Common myeloid progenitor, CD34-positive (primary cell): ENCODE measurements at regions not wholly inside any gene's neighbourhood (a gene's known extent, or its start where the extent isn't known, plus 50 kb on each side); places are given as distances from the start of the nearest gene placed in this dataset.

Source experiments
- CTCF ChIA-PET: fragments of 350-600 bp; sonication (Branson Sonifier 250); formaldehyde crosslinking; loops from one replicate; lab custom pipeline; 2021; ENCODE audit warnings: antibody characterized with exemption; lab: Charles Lee
- POLR2A ChIA-PET: fragments of 350-600 bp; sonication (Branson Sonifier 250); formaldehyde crosslinking; loops from one replicate; lab custom pipeline; 2021; ENCODE audit warnings: antibody characterized with exemption; lab: Charles Lee
- DNase-seq, 3 donors: peaks; one replicate each; pipeline versions ENCODE4 v3.0.0 to v3.0.0-alpha.2; 2013
- H3K27ac ChIP-seq, 2 experiments: 1 replicate in 1 of 2; 2 replicates in 1 of 2; pipeline ENCODE4 v1.7.0; 2013; ENCODE audit warnings: inconsistent platforms in 2 of 2, low read length in 2 of 2, mild to moderate bottlenecking in 2 of 2, low read depth in 1 of 2, moderate library complexity in 1 of 2; ENCODE audit not compliant: severe bottlenecking in 2 of 2, insufficient read depth in 1 of 2, poor library complexity in 1 of 2
- H3K27me3 ChIP-seq, 5 experiments: replicated peaks in 2 of 5; 1 replicate in 3 of 5; 2 replicates in 2 of 5; pipeline versions ENCODE4 v1.6.1 to v1.7.0; 2013; ENCODE audit warnings: low read length in 4 of 5, mild to moderate bottlenecking in 2 of 5, moderate library complexity in 2 of 5, inconsistent platforms in 1 of 5; ENCODE audit not compliant: insufficient read depth in 5 of 5, control insufficient read depth in 4 of 5
- H3K36me3 ChIP-seq, 4 experiments: 1 replicate in 2 of 4; 2 replicates in 2 of 4; pipeline versions ENCODE4 v1.6.1 to v1.7.0; 2013; ENCODE audit warnings: low read length in 3 of 4, control low read depth in 1 of 4, mild to moderate bottlenecking in 1 of 4; ENCODE audit not compliant: control insufficient read depth in 4 of 4, insufficient read depth in 4 of 4
- H3K4me1 ChIP-seq, 4 experiments: 1 replicate in 3 of 4; 2 replicates in 1 of 4; pipeline versions ENCODE4 v1.6.1 to v1.7.1; 2013; ENCODE audit warnings: low read length in 3 of 4, mild to moderate bottlenecking in 3 of 4, control low read depth in 1 of 4, inconsistent platforms in 1 of 4, moderate library complexity in 1 of 4; ENCODE audit not compliant: control insufficient read depth in 4 of 4, insufficient read depth in 4 of 4; ENCODE audit errors: control extremely low read depth in 1 of 4
- H3K4me3 ChIP-seq, 7 experiments: 1 replicate in 4 of 7; 2 replicates in 3 of 7; pipeline versions ENCODE4 v1.5.1 to v1.7.0; 2013; ENCODE audit warnings: mild to moderate bottlenecking in 7 of 7, low read length in 6 of 7, moderate library complexity in 6 of 7, inconsistent platforms in 2 of 7, low read depth in 2 of 7, control low read depth in 1 of 7; ENCODE audit not compliant: insufficient read depth in 4 of 7, control insufficient read depth in 1 of 7; ENCODE audit errors: extremely low read depth in 1 of 7
- H3K9me3 ChIP-seq, 5 experiments: 1 replicate in 4 of 5; 2 replicates in 1 of 5; pipeline versions ENCODE4 v1.6.1 to v1.7.1; 2013; ENCODE audit warnings: low read length in 4 of 5, mild to moderate bottlenecking in 2 of 5, inconsistent platforms in 1 of 5, low read depth in 1 of 5, moderate library complexity in 1 of 5; ENCODE audit not compliant: control insufficient read depth in 4 of 5, insufficient read depth in 2 of 5; ENCODE audit errors: control extremely low read depth in 1 of 5
- WGBS: methylation state at CpG from one replicate; pipeline ENCODE4 v1.1.5; 2013; ENCODE audit not compliant: insufficient coverage; 5-methylcytosine and 5-hydroxymethylcytosine counted together

DNA sequence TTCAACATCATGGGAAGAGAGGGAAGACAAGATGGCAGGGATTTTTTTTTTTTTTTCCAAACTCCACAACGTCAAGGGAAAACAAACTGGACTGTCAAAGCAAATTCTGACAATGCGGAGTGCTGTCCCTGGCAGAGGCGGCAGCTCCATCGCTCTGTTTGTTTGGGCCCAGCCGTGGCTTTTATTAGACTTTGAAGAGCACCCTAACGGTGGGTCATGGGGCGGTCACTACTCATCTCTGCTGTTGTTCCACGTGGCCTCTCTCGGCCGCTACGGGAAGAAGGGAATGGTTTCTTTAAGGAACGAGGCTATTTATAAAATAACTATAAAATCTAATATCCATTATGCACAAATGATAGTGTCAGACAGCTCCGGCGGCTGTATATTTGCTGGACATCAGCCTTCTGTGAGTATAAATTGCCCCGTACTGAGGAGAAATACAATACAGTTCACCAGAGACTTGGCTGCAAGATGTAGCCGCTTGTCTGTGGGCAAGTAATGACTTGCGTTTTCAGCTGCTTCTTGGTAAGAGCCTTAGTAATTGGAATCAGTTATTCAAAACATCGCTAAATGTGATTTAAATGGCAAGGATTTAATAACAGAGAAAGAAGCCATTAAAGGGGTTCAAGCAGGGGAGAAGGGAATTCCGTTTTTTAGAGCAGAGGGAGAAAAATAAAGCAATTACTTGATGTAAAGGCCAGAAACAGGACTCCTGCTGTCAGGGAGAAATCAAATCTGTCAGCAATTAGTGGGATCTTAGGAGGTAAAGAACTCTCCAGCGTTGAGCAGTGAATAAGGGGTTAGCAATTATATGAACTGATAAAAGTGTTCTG lies 61.7 kb upstream of the RAB11FIP2 start:
- H3K4me3 ChIP-seq, result no peak overlapping the region
- no peaks in the 10 kb centered on the region for H3K36me3 ChIP-seq
- CTCF ChIA-PET, result no interaction called here
- H3K4me1 ChIP-seq, result no peaks in the 10 kb centered on the region
- H3K27me3 ChIP-seq, result peaks cover 0 to 7% (median 0%) of the 10 kb centered on the region in 5 experiments
- WGBS, result 86% methylated on average over 12 of the region's 20 CpGs
- H3K9me3 ChIP-seq, result peaks cover 0 to under 1% (median 0%) of the 10 kb centered on the region in 5 experiments
- POLR2A ChIA-PET, result no interaction called here
- no peak overlapping the region for H3K27ac ChIP-seq
- no peak for DNase-seq

- 89% methylated on average over 1 of the region's 2 CpGs for WGBS
These were observed 60.8 kb upstream of the RAB11FIP2 start for GRCh38 chr10:118107541-118107940.

DNA sequence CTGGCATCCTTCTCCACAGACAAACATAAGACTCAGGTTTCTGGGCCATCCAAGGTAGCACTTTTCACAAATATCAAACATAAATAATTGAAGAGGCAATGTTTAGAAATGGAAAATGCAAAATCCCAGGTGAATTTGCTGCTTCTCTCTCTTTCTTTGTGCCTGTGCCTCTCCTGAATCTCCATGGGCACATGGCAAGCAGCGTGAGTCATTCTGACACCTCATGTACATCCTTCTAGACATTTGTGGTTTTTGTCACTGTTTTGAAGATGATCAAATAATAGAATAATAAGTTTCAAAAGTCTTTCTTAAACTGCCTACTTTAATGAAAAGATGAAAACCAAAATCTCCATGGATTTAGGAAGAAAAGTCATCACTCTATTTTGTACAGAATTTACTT lies 60.3 kb upstream of the RAB11FIP2 start:
- Histone ChIP-seq H3K9me3 (peaks cover 0 to 2% (median 0%) of the 10 kb centered on the region in 5 experiments), H3K4me3 (no peak overlapping the region), H3K36me3 (no peaks in the 10 kb centered on the region), H3K4me1 (no peaks in the 10 kb centered on the region), H3K27me3 (peaks cover 0 to 9% (median 0%) of the 10 kb centered on the region in 5 experiments), H3K27ac (no peak overlapping the region)
- CTCF ChIA-PET, result no interaction called here
- DNase-seq, result no peak
- POLR2A ChIA-PET, result interaction anchor here (0.6 kb wide), 1 partner anchor 49 kb away, joined by 4 read pairs; no protein-coding TSS in a partner anchor
- WGBS, result no CpG with 5 or more reads among the region's 1 CpG

More at GRCh38 chr10:118107541-118107940, 60.8 kb upstream of the RAB11FIP2 start:
- peaks cover 0 to 9% (median 0%) of the 10 kb centered on the region in 5 experiments for H3K27me3 ChIP-seq
- no peak for DNase-seq
- no peak overlapping the region for H3K4me3 ChIP-seq
- ChIA-PET CTCF (no interaction called here), POLR2A (no interaction called here)
- no peaks in the 10 kb centered on the region for H3K36me3 ChIP-seq
- no peak overlapping the region for H3K27ac ChIP-seq
- peaks cover 0 to 2% (median 0%) of the 10 kb centered on the region in 5 experiments for H3K9me3 ChIP-seq
- no peaks in the 10 kb centered on the region for H3K4me1 ChIP-seq

DNA sequence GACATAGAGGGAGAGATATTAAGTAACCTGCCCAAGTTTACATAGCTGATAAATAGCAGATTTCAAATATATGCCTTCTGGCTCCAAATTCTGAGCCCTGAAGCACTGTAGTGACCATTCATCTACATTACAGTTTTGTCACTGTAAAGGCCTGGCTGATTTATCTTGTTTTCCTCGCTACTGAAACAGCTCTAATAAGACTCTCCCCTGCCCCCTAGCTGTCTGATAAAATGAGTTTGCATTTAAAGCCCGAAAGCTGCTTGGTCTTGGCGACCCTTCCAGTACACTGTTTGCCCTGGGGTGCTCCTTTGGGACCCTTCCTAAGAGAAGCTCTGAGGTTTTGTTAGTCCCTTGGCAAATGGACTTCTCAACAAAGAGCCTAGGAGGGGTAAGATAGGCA lies 59.7 kb upstream of the RAB11FIP2 start:
- H3K4me3 ChIP-seq, result no peak overlapping the region
- WGBS, result 74% methylated on average over 3 of the region's 3 CpGs

GRCh38 chr10:118102121-118102520 lies 55.4 kb upstream of the RAB11FIP2 start:
- Histone ChIP-seq H3K9me3 (peaks cover 0 to 2% (median 0%) of the 10 kb centered on the region in 5 experiments), H3K36me3 (no peaks in the 10 kb centered on the region), H3K4me3 (no peak overlapping the region), H3K27me3 (peaks cover 0 to 10% (median 0%) of the 10 kb centered on the region in 5 experiments), H3K4me1 (no peaks in the 10 kb centered on the region), H3K27ac (no peak overlapping the region)
- DNase-seq, result no peak
- WGBS, result no CpG with 5 or more reads among the region's 1 CpG
- ChIA-PET POLR2A (no interaction called here), CTCF (no interaction called here)

More for the DNA sequence above, 59.7 kb upstream of the RAB11FIP2 start:
- ChIA-PET POLR2A (interaction anchor here (0.6 kb wide), 1 partner anchor 48 kb away, joined by 4 read pairs; no protein-coding TSS in a partner anchor), CTCF (no interaction called here)
- H3K9me3 ChIP-seq, result peaks cover 0 to 2% (median 0%) of the 10 kb centered on the region in 5 experiments
- no peaks in the 10 kb centered on the region for H3K4me1 ChIP-seq
- H3K27me3 ChIP-seq, result peaks cover 0 to 9% (median 0%) of the 10 kb centered on the region in 5 experiments
- H3K36me3 ChIP-seq, result no peaks in the 10 kb centered on the region
- H3K27ac ChIP-seq, result no peak overlapping the region
- peak in 2 of 3 donors; percentile 18 to 25 for DNase-seq

DNA sequence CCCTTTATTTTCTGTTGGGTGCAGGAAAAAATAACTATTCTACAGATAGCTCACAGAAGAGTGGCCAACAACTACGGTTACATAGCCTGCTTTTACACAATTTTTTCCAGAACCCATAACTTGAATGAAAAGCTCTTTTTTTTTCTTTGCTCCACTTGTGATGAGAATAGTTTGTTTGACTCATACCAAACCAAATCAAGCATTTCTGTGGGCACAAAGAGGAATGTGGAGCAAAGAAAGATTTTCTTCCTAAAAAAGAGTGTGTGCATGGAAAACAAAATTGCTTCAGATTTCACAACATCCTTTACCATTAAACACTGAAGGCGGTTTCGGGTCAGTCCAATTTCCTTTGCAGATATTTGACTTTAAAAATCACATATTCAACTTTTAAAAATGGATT lies 54.8 kb upstream of the RAB11FIP2 start:
- H3K27me3 ChIP-seq, result peaks cover 0 to 9% (median 0%) of the 10 kb centered on the region in 5 experiments
- POLR2A ChIA-PET, result no interaction called here
- no peaks in the 10 kb centered on the region for H3K4me1 ChIP-seq
- no peak overlapping the region for H3K4me3 ChIP-seq
- CTCF ChIA-PET, result no interaction called here
- no CpG with 5 or more reads among the region's 3 CpGs for WGBS
- H3K27ac ChIP-seq, result no peak overlapping the region
- DNase-seq, result no peak
- no peaks in the 10 kb centered on the region for H3K36me3 ChIP-seq
- H3K9me3 ChIP-seq, result peaks cover 0 to 2% (median 0%) of the 10 kb centered on the region in 5 experiments
